DMS114 treated with DMSO at 0.1 percent for 48 hours (cell line): ENCODE measurements at regions not wholly inside any gene's neighbourhood (a gene's known extent, or its start where the extent isn't known, plus 50 kb on each side); places are given as distances from the start of the nearest gene placed in this dataset.

Source experiments
- DNase-seq: peaks from one replicate; lab custom pipeline; 2025; ENCODE audit not compliant: unreplicated experiment; lab: John Stamatoyannopoulos, UW

DNA sequence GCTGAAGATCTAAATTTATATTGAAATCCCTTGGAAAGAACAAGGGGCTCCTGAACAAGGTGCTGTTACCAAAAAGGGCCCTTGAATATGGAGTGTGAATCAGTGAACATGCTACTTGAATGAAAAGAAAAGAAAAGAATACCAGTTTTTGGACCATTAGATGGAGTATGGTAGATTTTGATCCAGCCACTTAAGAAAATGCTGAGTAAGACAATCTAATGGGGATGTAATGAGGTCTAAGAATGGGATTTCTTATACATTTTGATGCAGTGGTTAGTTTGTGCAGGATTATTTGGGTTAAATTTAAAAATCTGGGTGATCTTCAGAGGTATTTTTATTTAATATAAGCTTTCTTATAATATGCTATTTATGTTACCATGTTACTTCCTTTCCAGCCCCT lies 2003.0 kb upstream of the LRRTM1 start:
- DNase-seq: no peak

DNA sequence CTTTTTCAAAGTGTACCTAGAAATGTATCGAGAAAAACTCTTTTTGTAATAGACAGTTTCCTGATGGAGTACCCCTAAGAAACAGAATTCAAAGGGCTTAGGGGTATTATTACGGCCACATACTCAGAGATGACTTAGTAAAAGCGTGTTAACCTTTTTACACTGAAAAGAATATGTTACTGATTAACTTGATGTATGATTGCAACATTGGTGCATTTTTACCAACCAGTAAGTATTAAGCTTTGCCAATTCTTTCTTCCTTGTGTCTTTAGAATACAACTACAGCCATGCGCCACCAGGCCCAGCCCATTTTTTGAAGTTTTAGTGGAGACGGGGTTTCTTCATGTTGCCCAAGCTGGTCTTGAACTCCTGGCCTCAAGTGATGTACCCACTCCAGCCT lies 1997.0 kb upstream of the LRRTM1 start:
- no peak for DNase-seq

DNA sequence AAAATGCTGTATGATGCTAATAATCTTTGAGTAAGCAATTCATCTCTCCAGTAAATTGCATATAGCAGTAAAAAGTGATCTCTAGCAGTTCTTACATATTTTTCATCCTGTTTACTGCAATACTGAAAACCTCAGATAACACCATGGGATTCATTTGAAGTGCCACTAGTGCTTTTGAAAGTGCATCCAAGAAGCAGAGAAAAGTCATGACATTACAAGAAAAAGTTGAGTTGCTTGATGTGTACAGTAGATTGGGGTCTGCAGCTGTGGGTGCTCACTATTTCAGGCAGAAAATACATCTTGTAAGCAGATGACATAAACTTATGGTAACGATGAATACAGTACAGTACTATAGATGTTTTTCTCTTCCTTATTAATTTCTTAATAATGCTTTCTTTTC lies 1984.9 kb upstream of the LRRTM1 start:
- no peak for DNase-seq

DNA sequence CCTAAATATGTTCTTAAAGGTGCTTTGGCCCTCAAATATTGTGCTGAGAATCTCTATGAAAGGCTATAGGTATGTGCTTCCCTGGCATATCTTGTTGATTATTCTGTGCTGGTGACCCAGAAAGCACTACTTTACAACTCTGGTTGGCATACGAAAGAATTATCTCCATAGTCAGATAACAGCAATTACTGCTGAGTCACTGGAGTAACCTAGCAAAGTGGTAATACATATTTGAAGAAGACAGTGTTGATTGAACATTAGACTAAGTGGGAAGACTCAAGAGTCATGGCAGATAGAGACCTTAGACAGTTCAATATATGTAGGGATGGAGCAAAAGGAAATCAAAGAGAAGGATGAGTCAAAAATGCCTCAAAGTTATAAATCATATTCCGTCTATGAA lies 1978.5 kb upstream of the LRRTM1 start:
- DNase-seq: no peak

DNA sequence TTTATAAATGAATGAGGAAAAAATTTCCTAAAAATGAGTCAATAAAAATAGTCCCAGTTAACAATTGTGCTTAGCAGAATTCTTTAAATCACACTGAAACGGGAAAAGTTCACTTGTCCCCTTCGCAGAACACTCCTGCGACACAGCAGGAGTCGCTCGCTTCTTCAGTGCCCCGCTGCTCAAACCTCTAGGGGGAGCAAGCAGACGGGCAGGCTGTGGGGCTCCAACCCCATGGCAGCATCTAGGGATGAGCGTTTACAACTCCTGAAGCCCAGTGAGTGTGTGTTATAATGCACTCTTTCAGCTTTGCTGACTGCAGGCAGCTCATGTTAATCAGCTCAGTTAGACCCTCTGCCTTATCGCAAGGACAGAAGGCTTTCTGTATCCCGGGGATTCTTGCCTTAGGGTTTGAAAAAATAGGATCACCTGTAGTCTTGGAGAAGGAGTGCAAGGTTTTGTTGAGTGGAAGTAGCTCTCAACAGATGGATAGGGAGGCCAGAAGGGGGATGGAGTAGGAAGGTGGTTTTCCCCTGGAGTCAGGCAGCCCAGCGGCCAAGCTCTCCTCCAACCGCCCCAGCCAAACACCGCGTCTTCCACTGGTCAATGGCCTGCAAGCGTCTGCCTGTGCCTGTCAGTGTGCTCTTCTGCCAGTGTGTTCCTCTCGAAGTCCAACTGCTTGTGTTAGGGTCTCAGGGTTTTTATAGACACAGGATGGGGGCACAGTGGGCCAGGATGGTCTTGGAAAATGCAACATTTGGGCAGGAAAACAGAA lies 1977.7 kb upstream of the LRRTM1 start:
- DNase-seq: no peak

DNA sequence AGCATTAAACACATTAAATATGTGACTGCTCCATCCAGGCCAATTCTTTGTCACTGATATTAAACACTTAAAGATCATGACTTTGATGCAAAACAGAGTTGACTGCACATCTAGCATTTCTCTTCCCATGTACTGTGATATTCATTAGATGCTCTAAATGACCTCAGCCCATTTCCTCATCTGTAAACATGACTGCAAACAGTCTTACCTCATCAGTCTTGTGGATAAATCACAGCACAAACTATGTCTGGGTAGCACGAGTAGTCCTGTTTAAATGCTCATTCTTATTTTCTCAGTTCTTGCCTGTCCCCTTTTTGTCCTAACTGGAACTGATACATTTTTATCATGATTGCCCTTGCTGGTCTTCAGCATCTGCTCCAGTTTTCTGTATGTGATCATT lies 1974.8 kb upstream of the LRRTM1 start:
- DNase-seq: no peak

DNA sequence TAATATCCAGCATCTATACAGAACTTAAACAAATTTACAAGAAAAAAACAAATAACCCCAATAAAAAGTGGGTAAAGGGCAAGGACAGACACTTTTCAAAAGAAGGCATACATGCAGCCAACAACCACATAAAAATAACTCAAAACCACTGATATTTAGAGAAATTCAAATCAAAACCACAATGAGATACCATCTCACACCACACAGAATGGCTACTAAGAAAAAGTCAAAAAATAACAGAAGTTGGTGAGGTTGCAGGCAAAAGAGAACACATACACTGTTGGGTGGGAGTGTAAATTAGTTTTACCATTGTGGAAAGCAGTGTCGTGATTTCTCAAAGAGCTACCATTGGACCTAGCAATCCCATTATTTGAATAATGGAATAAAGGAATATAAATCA lies 1973.9 kb upstream of the LRRTM1 start:
- no peak for DNase-seq

DNA sequence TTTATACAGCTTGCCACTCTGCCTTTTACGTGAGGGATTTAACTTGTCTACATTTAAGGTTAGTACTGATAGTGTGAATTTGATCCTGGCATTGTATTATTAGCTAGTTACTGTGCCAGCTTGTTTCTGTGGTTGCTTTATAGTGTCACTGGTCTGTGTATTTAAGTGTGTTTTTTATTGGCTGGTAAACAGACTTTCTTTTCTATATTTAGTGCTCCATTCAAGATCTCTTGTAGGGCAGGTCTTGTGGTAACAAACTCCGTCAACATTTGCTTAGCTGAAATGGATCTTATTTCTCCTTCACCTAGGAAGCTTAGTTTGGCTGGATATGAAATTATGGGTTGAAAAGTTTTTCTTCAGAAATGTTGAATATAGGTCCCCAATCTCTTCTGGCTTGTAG lies 1971.0 kb upstream of the LRRTM1 start:
- DNase-seq: no peak

DNA sequence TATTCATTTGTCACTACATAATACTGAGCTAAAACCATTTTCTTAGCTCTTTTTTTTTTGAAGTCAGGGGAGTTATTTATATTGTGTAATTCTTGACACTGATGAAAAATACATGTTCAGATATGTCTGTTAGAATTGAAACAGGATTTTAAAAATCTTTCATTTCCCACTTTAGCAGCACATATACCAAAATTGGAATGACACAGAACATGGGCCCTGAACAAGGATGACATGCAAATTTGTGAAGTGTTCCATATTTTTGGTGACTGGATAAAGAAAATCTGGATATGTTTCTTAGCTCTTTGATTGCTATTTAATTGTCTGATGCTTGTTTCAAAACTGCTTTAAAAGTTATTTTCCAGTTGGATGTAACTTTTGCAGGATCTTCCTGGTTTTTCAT lies 1963.9 kb upstream of the LRRTM1 start:
- no peak for DNase-seq

DNA sequence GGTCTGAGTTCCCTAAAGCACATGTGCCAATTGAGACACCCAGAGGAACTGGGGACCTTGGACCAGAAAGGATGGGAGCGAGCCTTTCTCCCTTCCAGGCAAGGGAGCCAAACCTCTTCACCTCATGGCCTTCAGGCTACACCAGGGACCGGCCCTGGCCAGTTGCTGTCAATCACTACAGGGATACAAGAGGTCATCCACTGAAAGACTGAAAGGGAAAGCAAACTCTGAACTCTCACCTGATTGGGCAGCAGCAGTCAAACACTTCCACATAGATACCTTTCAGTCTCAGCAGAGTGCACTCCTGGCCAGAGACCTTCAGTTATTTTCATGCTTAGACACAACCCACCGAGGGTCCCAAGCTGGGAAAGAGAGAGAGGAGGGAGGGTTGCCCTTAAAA lies 1956.0 kb upstream of the LRRTM1 start:
- no peak for DNase-seq

DNA sequence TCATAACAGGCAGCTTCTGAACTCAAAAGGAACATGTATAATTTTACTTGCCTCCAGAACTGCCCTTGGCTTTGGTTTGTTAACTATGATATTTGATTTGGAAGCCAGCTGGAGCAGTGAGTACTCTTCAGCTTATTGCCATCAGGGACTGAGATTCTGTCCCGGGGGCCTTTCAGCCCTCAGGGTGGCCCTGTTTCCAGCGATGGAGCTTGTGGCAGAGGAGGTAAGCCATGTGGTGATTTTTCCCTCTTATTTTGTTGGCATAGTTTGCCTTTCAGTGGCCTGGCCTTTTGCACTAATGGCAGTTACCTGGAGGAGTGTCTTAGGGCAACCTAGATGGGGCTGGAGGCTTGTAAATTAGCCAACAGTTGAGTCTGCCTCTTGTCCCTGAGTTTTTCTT lies 1955.0 kb upstream of the LRRTM1 start:
- no peak for DNase-seq

DNA sequence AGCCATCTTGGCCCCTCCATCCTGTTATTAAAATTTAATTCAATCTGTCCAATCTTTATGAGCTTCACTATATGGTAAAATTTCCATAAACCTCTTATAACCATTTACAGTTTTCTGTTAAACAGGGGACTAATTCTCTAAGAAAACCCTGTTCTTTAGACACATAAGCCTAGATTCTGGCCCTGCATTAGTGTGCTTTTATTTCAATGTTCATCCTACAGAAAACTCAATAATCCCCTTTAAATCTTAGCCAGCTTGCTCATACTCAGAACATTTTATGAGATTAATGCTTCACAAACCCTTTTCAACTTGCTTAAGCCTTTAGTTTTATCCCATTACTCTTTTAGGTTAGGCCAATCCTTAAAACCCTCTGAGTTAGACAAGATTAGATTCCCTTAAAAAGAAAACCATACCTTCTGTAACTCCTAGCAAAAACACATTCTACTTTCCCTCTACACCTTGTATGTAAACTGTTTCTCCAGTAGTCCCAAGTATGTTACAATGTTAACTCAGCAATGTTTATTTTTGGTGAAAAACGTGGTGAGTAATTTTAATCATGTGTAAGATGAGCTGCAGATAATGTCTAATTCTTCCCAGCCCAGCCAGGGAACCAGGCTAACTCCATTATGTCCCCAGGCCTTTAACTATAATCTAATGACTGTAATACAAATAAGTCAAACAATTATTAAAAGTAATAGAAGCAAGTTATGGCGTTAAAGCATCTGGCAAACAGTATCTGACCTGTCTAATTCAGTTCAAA lies 1953.4 kb upstream of the LRRTM1 start:
- no peak for DNase-seq

DNA sequence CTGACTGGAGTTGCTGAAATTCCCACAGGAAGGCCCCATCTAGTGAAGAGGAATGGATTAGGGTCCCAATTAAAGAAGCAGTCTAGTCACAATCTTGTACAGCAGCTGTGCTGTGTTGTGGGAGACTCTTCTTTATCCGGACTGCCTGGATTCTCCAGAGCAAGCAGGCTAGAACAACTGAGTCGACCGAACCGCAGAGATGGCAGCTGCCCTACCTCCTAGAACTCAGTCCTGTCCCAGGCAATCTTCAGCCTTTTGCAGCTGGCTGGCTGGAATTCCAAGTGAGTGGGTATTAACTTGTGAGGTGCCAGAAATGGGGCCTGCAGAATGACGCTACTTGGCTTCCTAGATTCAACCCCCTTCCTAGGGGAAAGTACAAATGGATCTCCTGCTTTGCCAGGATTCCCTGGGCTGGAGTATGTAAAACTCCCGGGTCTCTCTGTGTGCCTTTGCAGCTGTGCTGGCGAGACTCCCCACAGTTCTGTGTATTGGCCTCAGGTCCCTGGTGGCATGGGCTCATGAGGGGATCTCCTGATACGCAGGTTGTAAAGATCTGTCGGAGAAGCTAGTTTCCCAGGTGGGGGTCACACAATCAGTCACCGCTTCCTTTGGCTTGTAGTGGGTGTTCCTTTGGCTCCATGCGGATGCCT lies 1952.6 kb upstream of the LRRTM1 start:
- DNase-seq: no peak

DNA sequence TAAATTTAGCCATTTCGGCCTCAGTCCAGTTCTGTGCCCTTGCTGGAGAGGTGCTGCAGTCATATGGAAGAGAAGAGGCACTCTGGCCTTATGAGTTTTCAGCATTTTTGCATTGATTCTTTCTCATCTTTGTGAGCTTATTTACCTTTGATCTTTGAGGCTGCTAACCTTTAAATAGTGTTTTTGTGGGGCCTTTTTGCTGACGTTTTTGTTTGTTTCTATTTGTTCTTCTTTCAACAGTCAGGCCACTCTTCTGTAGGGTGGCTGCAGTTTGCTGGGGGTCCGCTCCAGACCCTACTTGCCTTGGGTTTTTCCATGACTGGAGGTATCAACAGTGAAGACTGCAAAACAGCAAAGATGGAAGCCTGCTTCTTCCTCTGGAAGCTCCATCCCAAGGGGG lies 1951.7 kb upstream of the LRRTM1 start:
- DNase-seq: no peak

DNA sequence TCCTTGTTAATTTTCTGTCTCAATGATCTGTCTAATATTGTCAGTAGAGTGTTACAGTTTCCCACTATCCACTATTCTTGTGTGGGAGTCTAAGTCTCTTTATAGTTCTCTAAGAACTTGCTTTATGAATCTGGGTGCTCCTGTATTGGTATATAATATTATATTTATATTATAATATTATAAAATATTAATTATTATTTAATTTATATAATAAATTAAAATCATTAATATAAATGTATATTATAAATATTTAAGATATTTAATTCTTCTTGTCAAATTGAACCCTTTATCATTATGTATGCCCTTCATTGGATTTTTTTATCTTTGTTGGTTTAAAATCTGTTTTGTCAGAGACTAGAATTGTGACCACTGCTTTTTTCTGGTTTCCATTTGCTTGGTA lies 1950.2 kb upstream of the LRRTM1 start:
- no peak for DNase-seq

DNA sequence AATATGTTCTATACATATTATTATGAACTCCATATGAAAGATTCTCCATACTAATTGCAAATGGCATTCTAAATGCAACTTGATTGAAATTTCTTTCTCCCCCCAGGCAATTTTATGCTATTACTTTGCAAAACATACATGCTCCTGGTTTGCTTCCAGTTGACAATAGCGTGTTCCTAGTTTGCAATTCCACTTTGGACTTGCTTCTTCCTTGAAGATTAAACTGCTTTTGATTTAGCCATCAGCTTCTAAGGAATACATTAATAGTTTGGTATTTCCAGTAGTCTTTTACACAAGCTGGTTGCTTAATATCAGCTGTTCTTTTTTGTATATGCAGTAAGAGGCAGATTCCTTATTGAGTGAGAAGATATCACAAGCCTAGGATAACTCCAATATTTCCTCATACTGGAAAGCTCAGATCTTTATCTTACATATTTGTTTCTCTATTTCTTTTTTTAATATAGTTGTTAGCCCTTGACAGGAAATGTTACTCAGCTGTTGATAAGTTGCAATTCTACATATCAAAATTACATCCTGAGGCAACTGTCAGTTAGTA lies 1941.7 kb upstream of the LRRTM1 start:
- no peak for DNase-seq

DNA sequence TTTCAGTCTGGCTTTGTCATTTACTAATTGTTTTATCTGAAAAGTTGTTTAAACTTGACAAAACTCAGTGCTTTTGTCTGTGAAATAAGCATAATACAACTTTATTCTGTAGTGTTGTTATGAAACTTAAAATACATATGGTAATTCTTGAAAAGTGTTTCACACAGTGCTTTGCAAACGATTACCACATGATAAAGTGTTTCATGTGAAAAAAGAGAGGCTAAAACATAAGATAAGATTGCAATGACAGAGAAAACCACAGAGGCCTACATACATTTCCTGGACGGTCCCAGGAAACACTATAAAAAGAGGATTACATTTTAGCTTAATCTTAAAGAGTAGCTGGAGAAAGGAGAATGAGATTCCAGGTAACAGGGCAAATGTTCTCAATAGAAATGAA lies 1934.6 kb upstream of the LRRTM1 start:
- no peak for DNase-seq

DNA sequence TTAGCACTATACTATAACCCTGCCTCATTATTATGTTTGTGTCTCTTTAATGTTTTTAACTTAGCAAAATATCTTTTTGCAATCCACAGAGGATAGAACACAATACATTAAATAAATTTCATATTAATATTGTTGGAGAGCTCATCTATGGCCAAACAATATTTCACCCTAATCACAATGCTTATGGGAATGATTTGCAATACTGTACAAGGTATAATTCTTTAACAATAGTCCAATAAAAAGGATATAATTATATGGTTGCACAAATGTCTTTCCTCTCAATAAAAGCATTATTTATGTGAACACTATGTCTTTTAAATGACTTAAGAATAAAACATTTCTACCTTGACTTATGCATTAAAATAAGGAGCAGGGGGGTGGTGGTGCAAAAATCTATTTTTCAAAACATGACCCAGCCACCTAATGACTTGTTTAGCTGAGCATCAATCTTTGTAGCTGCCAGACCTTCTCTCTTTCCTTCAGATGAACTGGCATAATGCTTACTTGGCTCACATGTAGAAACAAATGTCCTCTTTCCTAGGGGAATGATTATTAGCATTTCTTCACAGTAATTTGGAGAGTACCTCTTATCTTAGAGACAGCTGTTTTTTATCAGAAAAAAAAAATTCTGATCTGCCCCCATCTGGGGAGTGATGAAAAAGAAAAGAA lies 1933.6 kb upstream of the LRRTM1 start:
- DNase-seq: no peak

DNA sequence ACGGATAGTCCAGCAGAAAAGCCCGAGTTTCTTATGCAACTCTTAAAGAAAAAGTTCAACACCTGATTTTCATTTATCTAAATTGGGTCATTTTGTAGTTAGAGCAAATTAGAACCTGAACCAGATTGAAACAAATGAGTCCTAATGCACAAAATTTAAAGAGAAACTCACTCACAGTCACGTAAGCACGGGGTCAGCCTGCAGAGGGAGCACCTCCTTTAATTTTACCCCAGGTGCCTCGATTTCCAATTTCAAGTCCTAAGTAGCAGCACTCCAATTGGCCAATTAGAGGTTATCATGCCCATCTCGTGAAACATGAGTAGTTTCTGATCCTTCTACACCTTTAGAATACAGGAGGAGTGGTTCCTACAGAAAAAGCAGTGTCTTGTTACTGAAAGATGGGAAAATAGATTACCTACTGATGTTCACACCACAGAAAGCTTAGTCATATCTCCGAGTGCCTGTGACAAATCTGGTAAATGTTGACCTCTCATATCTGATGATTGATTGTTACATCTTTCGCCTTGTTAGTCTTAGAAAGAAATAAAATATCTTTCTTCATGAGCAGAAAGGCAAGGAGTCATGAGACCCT lies 1929.8 kb upstream of the LRRTM1 start:
- DNase-seq: no peak

DNA sequence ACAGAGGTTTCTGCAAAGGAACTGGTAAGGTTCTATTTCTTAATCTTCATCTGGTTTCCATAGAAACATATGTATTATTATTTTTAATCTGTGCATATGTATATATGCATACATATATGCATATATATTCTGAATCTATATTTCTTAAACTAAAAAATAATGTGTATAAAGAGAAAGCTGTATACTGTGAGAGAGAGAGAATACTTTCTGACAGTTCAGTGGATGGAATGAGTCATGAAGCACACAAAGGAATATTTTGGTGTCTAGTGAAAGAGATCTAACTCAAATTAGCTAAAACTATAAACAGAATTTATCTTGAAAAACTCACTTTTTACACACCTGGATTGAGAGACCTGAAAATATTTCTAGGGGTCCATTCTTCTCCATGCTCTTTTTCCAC lies 1929.3 kb upstream of the LRRTM1 start:
- DNase-seq: no peak

DNA sequence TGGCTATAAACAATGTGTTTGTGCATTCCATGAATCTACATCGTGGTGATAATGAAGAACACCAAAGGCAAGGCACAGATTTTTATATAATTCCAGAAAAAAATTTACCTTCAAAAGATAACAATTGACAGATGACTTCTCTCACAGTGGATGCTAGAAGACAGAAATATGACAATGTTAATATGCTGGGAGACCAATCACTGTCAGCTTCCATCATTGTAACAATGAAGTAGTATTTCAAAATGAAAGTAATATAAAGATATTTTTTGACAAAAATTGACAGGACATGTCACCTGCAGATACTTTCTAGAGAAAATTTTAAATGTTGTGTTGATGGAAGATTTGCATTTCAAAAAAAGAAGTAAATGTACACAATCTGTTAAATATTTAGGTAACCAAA lies 1925.9 kb upstream of the LRRTM1 start:
- DNase-seq: no peak
